GM12878 (cell line): ENCODE measurements at regions not wholly inside any gene's neighbourhood (a gene's known extent, or its start where the extent isn't known, plus 50 kb on each side); places are given as distances from the start of the nearest gene placed in this dataset.

ENCODE experiments used
- ATAC-seq: fragments of 200-7000 bp; cut with Tn5 transposase; 3 replicates; pipeline ENCODE4 v1.9.1; 2020; ENCODE audit warnings: mild to moderate bottlenecking, moderate library complexity
- BruUV-seq: library from RNA; stranded (reverse); fragments of 400-500 nt; replicated peaks from 2 replicates; lab custom pipeline; 2021; lab: Mats Ljungman, UMichigan
- CTCF ChIA-PET: fragments of 300-600 bp; sonication (Branson Sonifier 250); formaldehyde crosslinking; extraction: SDS; loops from one replicate; lab custom pipeline; 2021; ENCODE audit warnings: inconsistent platforms; lab: Yijun Ruan, JAX
- POLR2A ChIA-PET: fragments of 350-600 bp; formaldehyde crosslinking; extraction: SDS; loops from one replicate; lab custom pipeline; 2021; ENCODE audit warnings: inconsistent platforms; lab: Charles Lee
- RAD21 ChIA-PET: fragments of 300-600 bp; sonication (Branson Sonifier 250); formaldehyde crosslinking; loops from one replicate; lab custom pipeline; 2023; ENCODE audit warnings: antibody characterized with exemption; ENCODE audit not compliant: unreplicated experiment; lab: Charles Lee
- SMC1A ChIA-PET: fragments of 300-600 bp; sonication (Branson Sonifier 250); formaldehyde crosslinking; loops from one replicate; lab custom pipeline; 2023; ENCODE audit not compliant: unreplicated experiment, uncharacterized antibody; lab: Charles Lee
- DNase-seq: peaks from one replicate; pipeline ENCODE4 v3.0.0-alpha.2; 2011; ENCODE audit warnings: low read depth, low spot score
- FAIRE-seq: peaks from 3 replicates; lab custom pipeline; 2011; peaks lifted over from hg19 to GRCh38; lab: Jason Lieb, UNC
- H2AFZ ChIP-seq: 2 replicates; pipeline ENCODE4 v1.6.0; 2011; ENCODE audit warnings: low read depth, low read length, control low read depth; ENCODE audit not compliant: control insufficient read depth
- H3K27ac ChIP-seq: 2 replicates; pipeline ENCODE4 v1.5.1; 2011; ENCODE audit warnings: control low read depth; ENCODE audit not compliant: control insufficient read depth, insufficient read depth
- H3K27me3 ChIP-seq, 2 experiments: replicated peaks in 1 of 2; 2 replicates each; pipeline versions ENCODE4 v1.6.0 to v1.6.1; 2011; ENCODE audit warnings: low read length in 1 of 2; ENCODE audit not compliant: control insufficient read depth in 2 of 2, insufficient read depth in 2 of 2
- H3K36me3 ChIP-seq, 2 experiments: 2 replicates each; pipeline ENCODE4 v1.5.1; 2011; ENCODE audit warnings: low read length in 1 of 2; ENCODE audit not compliant: control insufficient read depth in 2 of 2, insufficient read depth in 2 of 2
- H3K4me1 ChIP-seq: 2 replicates; pipeline ENCODE4 v1.6.1; 2011; ENCODE audit warnings: mild to moderate bottlenecking, low read length, moderate library complexity, mixed read lengths; ENCODE audit not compliant: control insufficient read depth, insufficient read depth
- H3K4me2 ChIP-seq: 2 replicates; pipeline ENCODE4 v1.6.0; 2011; ENCODE audit warnings: control low read depth; ENCODE audit not compliant: control insufficient read depth, insufficient read depth
- H3K4me3 ChIP-seq: fragments of 200-600 bp; sonication (generic); 2 replicates; pipeline ENCODE4 v1.5.1; 2016
- H3K79me2 ChIP-seq: 2 replicates; pipeline ENCODE4 v1.6.0; 2011; ENCODE audit warnings: low read length; ENCODE audit not compliant: control insufficient read depth, insufficient read depth
- H3K9ac ChIP-seq: 2 replicates; pipeline ENCODE4 v1.8.0; 2011; ENCODE audit warnings: low read length, control low read depth, mixed read lengths; ENCODE audit not compliant: control insufficient read depth, insufficient read depth
- H3K9me3 ChIP-seq: replicated peaks from 3 replicates; pipeline ENCODE4 v1.5.1; 2011; ENCODE audit warnings: mild to moderate bottlenecking, low read length; ENCODE audit not compliant: control insufficient read depth, insufficient read depth
- H4K20me1 ChIP-seq: 2 replicates; pipeline ENCODE4 v1.6.0; 2011; ENCODE audit not compliant: control insufficient read depth, insufficient read depth
- CHD1 ChIP-seq: IDR thresholded peaks from 2 replicates; pipeline ENCODE4 v1.6.1; 2012; ENCODE audit warnings: low read depth, low read length, improper control_type of control experiment
- EGR1 ChIP-seq, 2 experiments: IDR thresholded peaks; 1 replicate in 1 of 2; 2 replicates in 1 of 2; pipeline ENCODE4 v1.6.1; 2011 to 2012; ENCODE audit warnings: low read depth in 2 of 2, low read length in 2 of 2, borderline replicate concordance in 1 of 2, mild to moderate bottlenecking in 1 of 2, moderate library complexity in 1 of 2
- EP300 ChIP-seq, 2 experiments: fragments of 150-350 bp in 1 of 2; IDR thresholded peaks; 2 replicates each; pipeline ENCODE4 v1.6.1; 2011 to 2012; ENCODE audit warnings: low read depth in 2 of 2, low read length in 2 of 2, borderline replicate concordance in 1 of 2, improper control_type of control experiment in 1 of 2, inconsistent platforms in 1 of 2; ENCODE audit not compliant: control insufficient read depth in 1 of 2
- FOXK2 ChIP-seq: fragments of 450-650 bp; IDR thresholded peaks from 2 replicates; pipeline ENCODE4 v1.6.1; 2017; ENCODE audit warnings: mild to moderate bottlenecking, moderate library complexity
- RAD51 ChIP-seq: fragments of 450-650 bp; IDR thresholded peaks from 2 replicates; pipeline ENCODE4 v1.6.1; 2016; ENCODE audit warnings: moderate library complexity, mild to moderate bottlenecking, inconsistent platforms
- SMC3 ChIP-seq: IDR thresholded peaks from 2 replicates; pipeline ENCODE4 v1.6.1; 2011; ENCODE audit warnings: low read length, improper control_type of control experiment, borderline replicate concordance
- ZNF622 ChIP-seq: fragments of 450-650 bp; IDR thresholded peaks from 2 replicates; pipeline ENCODE4 v1.6.1; 2017; ENCODE audit warnings: mild to moderate bottlenecking, inconsistent platforms
- WGBS: methylation state at CpG from one replicate; pipeline ENCODE4 v1.1.6; 2016; ENCODE audit warnings: low lambda C conversion rate; ENCODE audit not compliant: insufficient replicate concordance, insufficient coverage; ENCODE audit errors: missing lambda C conversion rate; 5-methylcytosine and 5-hydroxymethylcytosine counted together
- in situ Hi-C: fragments of 300-500 bp; cut with MboI; formaldehyde crosslinking; loops from 9 replicates; pipeline ENCODE4 v1.14.3; 2018; ENCODE audit warnings: mixed read lengths
- intact Hi-C: fragments of 100-400 bp; cut with micrococcal nuclease; formaldehyde crosslinking; loops from one replicate; pipeline ENCODE4 v1.14.2; 2022; ENCODE audit not compliant: unreplicated experiment
- TF ChIP-seq, protein P1 (sequence below): fragments of 450-650 bp; formaldehyde crosslinking; IDR thresholded peaks from 2 replicates; pipeline ENCODE4 v1.5.0; 2022; ENCODE audit warnings: mild to moderate bottlenecking, missing genetic modification characterization
- TF ChIP-seq, protein P2 (sequence below): IDR thresholded peaks from 2 replicates; pipeline ENCODE4 v1.6.1; 2012; ENCODE audit warnings: low read depth, low read length, improper control_type of control experiment
- TF ChIP-seq, protein P3 (sequence below): IDR thresholded peaks from 2 replicates; pipeline ENCODE4 v1.6.1; 2012; ENCODE audit warnings: low read depth, low read length, improper control_type of control experiment

DNA sequence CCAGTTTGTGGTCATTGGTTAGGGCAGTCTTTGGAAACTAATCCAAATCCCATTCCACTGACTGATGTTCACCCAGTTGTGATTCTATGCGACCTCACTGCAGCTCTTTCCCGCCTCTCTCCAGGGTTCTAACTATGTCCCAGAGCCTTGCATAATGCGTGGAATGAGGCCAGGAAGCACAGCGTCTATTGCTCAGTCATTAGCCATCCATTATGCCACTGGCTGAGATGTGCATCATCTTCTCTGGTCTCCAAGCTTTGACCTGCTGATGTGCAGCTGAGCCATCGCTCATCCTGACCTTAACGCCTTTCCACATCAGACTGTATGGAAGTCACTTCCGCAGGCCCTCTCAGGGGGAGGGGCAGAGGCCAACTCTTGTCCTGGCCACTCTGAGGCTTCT, 115.4 kb upstream of the VRK1 start:
- no peak overlapping the region for H3K4me3 ChIP-seq
- ChIA-PET RAD21 (no interaction called here), CTCF (no interaction called here), POLR2A (no interaction called here), SMC1A (no interaction called here)
- no peaks in the 10 kb centered on the region for H3K36me3 ChIP-seq
- H3K27ac ChIP-seq: no peak overlapping the region
- intact Hi-C loops (no loop called here), in situ Hi-C loops (no loop called here)
- no peaks in the 10 kb centered on the region; the same call in 1 of the 2 replicates for H3K4me1 ChIP-seq
- no peaks in the 10 kb centered on the region; the same call in 2 of the 3 replicates for H3K9me3 ChIP-seq
- no peak for DNase-seq
- no peak overlapping the region for H3K4me2 ChIP-seq
- H2AFZ ChIP-seq: no peak overlapping the region
- H3K9ac ChIP-seq: no peak overlapping the region
- H4K20me1 ChIP-seq: no peaks in the 10 kb centered on the region
- TF ChIP-seq FOXK2 (no peak), EP300 (IDR thresholded peaks at IDR 0.05; ENCODE audit: borderline replicate concordance in 1 of 2, control insufficient read depth in 1 of 2, low read depth in 2 of 2, low read length in 2 of 2) (no peak), EGR1 (IDR thresholded peaks at IDR 0.05; ENCODE audit: borderline replicate concordance in 1 of 2, low read depth in 2 of 2, low read length in 2 of 2) (no peak), CHD1 (no peak), ZNF622 (no peak), SMC3 (no peak), RAD51 (no peak)
- TF ChIP-seq, protein P1, sequence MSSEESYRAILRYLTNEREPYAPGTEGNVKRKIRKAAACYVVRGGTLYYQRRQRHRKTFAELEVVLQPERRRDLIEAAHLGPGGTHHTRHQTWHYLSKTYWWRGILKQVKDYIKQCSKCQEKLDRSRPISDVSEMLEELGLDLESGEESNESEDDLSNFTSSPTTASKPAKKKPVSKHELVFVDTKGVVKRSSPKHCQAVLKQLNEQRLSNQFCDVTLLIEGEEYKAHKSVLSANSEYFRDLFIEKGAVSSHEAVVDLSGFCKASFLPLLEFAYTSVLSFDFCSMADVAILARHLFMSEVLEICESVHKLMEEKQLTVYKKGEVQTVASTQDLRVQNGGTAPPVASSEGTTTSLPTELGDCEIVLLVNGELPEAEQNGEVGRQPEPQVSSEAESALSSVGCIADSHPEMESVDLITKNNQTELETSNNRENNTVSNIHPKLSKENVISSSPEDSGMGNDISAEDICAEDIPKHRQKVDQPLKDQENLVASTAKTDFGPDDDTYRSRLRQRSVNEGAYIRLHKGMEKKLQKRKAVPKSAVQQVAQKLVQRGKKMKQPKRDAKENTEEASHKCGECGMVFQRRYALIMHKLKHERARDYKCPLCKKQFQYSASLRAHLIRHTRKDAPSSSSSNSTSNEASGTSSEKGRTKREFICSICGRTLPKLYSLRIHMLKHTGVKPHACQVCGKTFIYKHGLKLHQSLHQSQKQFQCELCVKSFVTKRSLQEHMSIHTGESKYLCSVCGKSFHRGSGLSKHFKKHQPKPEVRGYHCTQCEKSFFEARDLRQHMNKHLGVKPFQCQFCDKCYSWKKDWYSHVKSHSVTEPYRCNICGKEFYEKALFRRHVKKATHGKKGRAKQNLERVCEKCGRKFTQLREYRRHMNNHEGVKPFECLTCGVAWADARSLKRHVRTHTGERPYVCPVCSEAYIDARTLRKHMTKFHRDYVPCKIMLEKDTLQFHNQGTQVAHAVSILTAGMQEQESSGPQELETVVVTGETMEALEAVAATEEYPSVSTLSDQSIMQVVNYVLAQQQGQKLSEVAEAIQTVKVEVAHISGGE (CRISPR knock-in tag): no peak
- TF ChIP-seq, protein P2, sequence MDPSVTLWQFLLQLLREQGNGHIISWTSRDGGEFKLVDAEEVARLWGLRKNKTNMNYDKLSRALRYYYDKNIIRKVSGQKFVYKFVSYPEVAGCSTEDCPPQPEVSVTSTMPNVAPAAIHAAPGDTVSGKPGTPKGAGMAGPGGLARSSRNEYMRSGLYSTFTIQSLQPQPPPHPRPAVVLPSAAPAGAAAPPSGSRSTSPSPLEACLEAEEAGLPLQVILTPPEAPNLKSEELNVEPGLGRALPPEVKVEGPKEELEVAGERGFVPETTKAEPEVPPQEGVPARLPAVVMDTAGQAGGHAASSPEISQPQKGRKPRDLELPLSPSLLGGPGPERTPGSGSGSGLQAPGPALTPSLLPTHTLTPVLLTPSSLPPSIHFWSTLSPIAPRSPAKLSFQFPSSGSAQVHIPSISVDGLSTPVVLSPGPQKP: no peak
- TF ChIP-seq, protein P3, sequence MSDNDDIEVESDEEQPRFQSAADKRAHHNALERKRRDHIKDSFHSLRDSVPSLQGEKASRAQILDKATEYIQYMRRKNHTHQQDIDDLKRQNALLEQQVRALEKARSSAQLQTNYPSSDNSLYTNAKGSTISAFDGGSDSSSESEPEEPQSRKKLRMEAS: no peak
- WGBS: 67% methylated on average over 7 of the region's 7 CpGs
- H3K79me2 ChIP-seq: no peaks in the 10 kb centered on the region
- ATAC-seq: no peak
- no TSS peak for BruUV-seq
- FAIRE-seq: no peak
- peaks cover 2% of the 10 kb centered on the region in 2 experiments; a peak in 1 of 4 replicates for H3K27me3 ChIP-seq
